B cell (primary cell): ENCODE measurements at regions not wholly inside any gene's neighbourhood (a gene's known extent, or its start where the extent isn't known, plus 50 kb on each side); places are given as distances from the start of the nearest gene placed in this dataset.

Source experiments
- EZH2 ChIP-seq: IDR thresholded peaks from 2 replicates; pipeline ENCODE4 v1.6.1; 2012; ENCODE audit warnings: borderline replicate concordance, low read depth, mild to moderate bottlenecking, moderate library complexity, low read length; ENCODE audit not compliant: insufficient read depth, poor library complexity, severe bottlenecking
- TF ChIP-seq, protein P1 (sequence below): fragments of 200-600 bp; IDR thresholded peaks from one replicate; pipeline ENCODE4 v1.8.0; 2022; ENCODE audit warnings: antibody characterized with exemption, mild to moderate bottlenecking

DNA sequence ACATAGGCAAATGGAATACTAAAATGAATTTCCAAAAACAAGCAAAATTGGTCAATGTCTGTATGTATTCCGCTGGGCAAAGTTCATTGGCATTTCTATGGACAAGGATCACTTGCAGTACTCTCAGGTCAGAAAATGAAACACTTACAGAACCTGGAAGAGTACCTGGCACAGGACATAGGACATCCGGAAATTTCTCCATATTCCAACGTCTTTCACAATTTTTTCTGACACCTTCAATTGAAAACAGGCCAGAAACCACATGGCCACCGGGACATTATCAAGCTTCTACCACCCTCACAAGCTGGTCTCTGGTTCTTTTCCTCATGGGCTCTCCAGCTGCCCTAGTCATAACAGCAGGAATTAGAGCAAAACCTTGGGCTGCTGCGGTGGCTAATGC lies 96.9 kb upstream of the MSH6 start:
- TF ChIP-seq, protein P1, sequence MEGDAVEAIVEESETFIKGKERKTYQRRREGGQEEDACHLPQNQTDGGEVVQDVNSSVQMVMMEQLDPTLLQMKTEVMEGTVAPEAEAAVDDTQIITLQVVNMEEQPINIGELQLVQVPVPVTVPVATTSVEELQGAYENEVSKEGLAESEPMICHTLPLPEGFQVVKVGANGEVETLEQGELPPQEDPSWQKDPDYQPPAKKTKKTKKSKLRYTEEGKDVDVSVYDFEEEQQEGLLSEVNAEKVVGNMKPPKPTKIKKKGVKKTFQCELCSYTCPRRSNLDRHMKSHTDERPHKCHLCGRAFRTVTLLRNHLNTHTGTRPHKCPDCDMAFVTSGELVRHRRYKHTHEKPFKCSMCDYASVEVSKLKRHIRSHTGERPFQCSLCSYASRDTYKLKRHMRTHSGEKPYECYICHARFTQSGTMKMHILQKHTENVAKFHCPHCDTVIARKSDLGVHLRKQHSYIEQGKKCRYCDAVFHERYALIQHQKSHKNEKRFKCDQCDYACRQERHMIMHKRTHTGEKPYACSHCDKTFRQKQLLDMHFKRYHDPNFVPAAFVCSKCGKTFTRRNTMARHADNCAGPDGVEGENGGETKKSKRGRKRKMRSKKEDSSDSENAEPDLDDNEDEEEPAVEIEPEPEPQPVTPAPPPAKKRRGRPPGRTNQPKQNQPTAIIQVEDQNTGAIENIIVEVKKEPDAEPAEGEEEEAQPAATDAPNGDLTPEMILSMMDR: no peak
- no peak for TF ChIP-seq EZH2
